Psoas muscle (tissue), 7 donors: ENCODE measurements at regions not wholly inside any gene's neighbourhood (a gene's known extent, or its start where the extent isn't known, plus 50 kb on each side); places are given as distances from the start of the nearest gene placed in this dataset.

Source experiments
- ATAC-seq, 4 donors: fragments of 200-7000 bp; cut with Tn5 transposase; one replicate each; pipeline ENCODE4 v1.9.1; 2020; ENCODE audit warnings: moderate library complexity in 3 of 4, mild to moderate bottlenecking in 2 of 4
- DNase-seq, 2 donors: peaks; one replicate each; pipeline ENCODE4 v3.0.0-alpha.2; 2020
- H3K27ac ChIP-seq: fragments of 200-600 bp; one replicate; pipeline ENCODE4 v1.8.0; 2022
- H3K27me3 ChIP-seq, 3 donors: fragments of 200-600 bp in 1 of 3; one replicate each; pipeline versions ENCODE4 v1.6.1 to v1.8.0; 2013 to 2022; ENCODE audit warnings: low read length in 2 of 3, mild to moderate bottlenecking in 2 of 3, moderate library complexity in 1 of 3; ENCODE audit not compliant: insufficient read depth in 3 of 3
- H3K36me3 ChIP-seq, 2 donors: fragments of 200-600 bp in 1 of 2; one replicate each; pipeline versions ENCODE4 v1.6.1 to v1.8.0; 2013 to 2022; ENCODE audit warnings: low read depth in 1 of 2, mild to moderate bottlenecking in 1 of 2, moderate library complexity in 1 of 2; ENCODE audit not compliant: insufficient read depth in 1 of 2
- H3K4me1 ChIP-seq: fragments of 200-600 bp; one replicate; pipeline ENCODE4 v1.8.0; 2022
- H3K4me3 ChIP-seq: fragments of 200-600 bp; one replicate; pipeline ENCODE4 v1.8.0; 2022; ENCODE audit warnings: mild to moderate bottlenecking
- H3K9me3 ChIP-seq: fragments of 200-600 bp; one replicate; pipeline ENCODE4 v1.8.0; 2022
- CTCF ChIP-seq: fragments of 200-600 bp; IDR thresholded peaks from one replicate; pipeline ENCODE4 v1.8.0; 2022; ENCODE audit warnings: antibody characterized with exemption
- WGBS, 3 donors: extraction: QIAGEN DNeasy Blood & Tissue Kit; methylation state at CpG; one replicate each; pipeline versions ENCODE4 v1.1.6 to v1.1.7; 2013; 5-methylcytosine and 5-hydroxymethylcytosine counted together
- intact Hi-C, 2 donors: fragments of 100-400 bp; cut with DNase I; formaldehyde crosslinking; loops; one replicate each; pipeline versions ENCODE4 v1.11.0 to v1.14.2; 2022
- donor health status: healthy with polysubstance abuse.
- donor health status: DM: no; HTN: no; CAD: no; lungs with moderate emphysema.
- donor health status: Bipolar disorder and iron deficiency.
- donor health status: healthy.
- donor health status: DM: yes; HTN: yes; CAD: no.
- donor health status: DM: no; HTN: no; CAD: no.
- donor health status: DM: yes; HTN: yes; CAD: no.

GRCh38 chr18:37662099-37662498 is 96.5 kb upstream of the CELF4 start:
- TF ChIP-seq CTCF = no peak
- Histone ChIP-seq H3K4me3 (no peak overlapping the region), H3K36me3 (no peaks in the 10 kb centered on the region), H3K27me3 (peaks cover 0 to 2% (median 0%) of the 10 kb centered on the region in 3 donors), H3K4me1 (no peaks in the 10 kb centered on the region), H3K9me3 (no peaks in the 10 kb centered on the region), H3K27ac (no peak overlapping the region)
- 70 to 84% (median 71%) methylated on average over 3 of the region's 3 CpGs for WGBS, 3 donors
- intact Hi-C loops = no loop called here
- ATAC-seq = no peak
- DNase-seq = no peak

- Histone ChIP-seq H3K27ac (no peak overlapping the region), H3K4me1 (no peaks in the 10 kb centered on the region), H3K27me3 (peaks cover 0 to 2% (median 0%) of the 10 kb centered on the region in 3 donors), H3K9me3 (no peaks in the 10 kb centered on the region), H3K36me3 (no peaks in the 10 kb centered on the region), H3K4me3 (no peak overlapping the region)
- intact Hi-C loops = no loop called here
- TF ChIP-seq CTCF = no peak
- no peak for DNase-seq
- no peak for ATAC-seq
- 91 to 92% (median 91%) methylated on average over 4 of the region's 4 CpGs for WGBS, 3 donors
These were observed 95.9 kb upstream of the CELF4 start for GRCh38 chr18:37661478-37661877.

- no peak for TF ChIP-seq CTCF
- Histone ChIP-seq H3K36me3 (no peaks in the 10 kb centered on the region), H3K9me3 (no peaks in the 10 kb centered on the region), H3K4me3 (no peak overlapping the region), H3K27ac (no peak overlapping the region), H3K4me1 (no peaks in the 10 kb centered on the region), H3K27me3 (peaks cover 0 to 2% (median 0%) of the 10 kb centered on the region in 3 donors)
- no peak for DNase-seq
- intact Hi-C loops = no loop called here
- WGBS, 3 donors = 84 to 95% (median 85%) methylated on average over 4 of the region's 4 CpGs
- no peak for ATAC-seq
These were observed 95.5 kb upstream of the CELF4 start for GRCh38 chr18:37661061-37661460.

GRCh38 chr18:37660658-37661057 is 95.1 kb upstream of the CELF4 start:
- ATAC-seq (no peak), DNase-seq (no peak)
- H3K9me3 ChIP-seq = no peaks in the 10 kb centered on the region
- TF ChIP-seq CTCF = no peak
- 58 to 69% (median 69%) methylated on average over 2 of the region's 2 CpGs for WGBS, 3 donors
- H3K4me3 ChIP-seq = no peak overlapping the region
- intact Hi-C loops = no loop called here
- peaks cover 0 to 2% (median 0%) of the 10 kb centered on the region in 3 donors for H3K27me3 ChIP-seq
- H3K27ac ChIP-seq = no peak overlapping the region
- H3K4me1 ChIP-seq = no peaks in the 10 kb centered on the region
- no peaks in the 10 kb centered on the region for H3K36me3 ChIP-seq

GRCh38 chr18:37659906-37660305 is 94.3 kb upstream of the CELF4 start:
- intact Hi-C loops = no loop called here
- Histone ChIP-seq H3K36me3 (no peaks in the 10 kb centered on the region), H3K27ac (no peak overlapping the region), H3K27me3 (peaks cover 0 to 2% (median 0%) of the 10 kb centered on the region in 3 donors), H3K9me3 (no peaks in the 10 kb centered on the region), H3K4me3 (no peak overlapping the region), H3K4me1 (no peaks in the 10 kb centered on the region)
- DNase-seq (no peak), ATAC-seq (no peak)
- no peak for TF ChIP-seq CTCF
